ENCODE measurements at regions not wholly inside any gene's neighbourhood (a gene's known extent, or its start where the extent isn't known, plus 50 kb on each side); places are given as distances from the start of the nearest gene placed in this dataset.

GRCh38 chr2:235358981-235359471 lies 134.8 kb upstream of the AGAP1 start:
- TF ChIP-seq POU2F2 (IDR thresholded peaks at IDR 0.05; ENCODE audit: low read depth, low read length): no peak
- no peak for TF ChIP-seq POLR2AphosphoS5 (IDR thresholded peaks at IDR 0.05; ENCODE audit: low read depth, low read length)
- TF ChIP-seq TAF1 (IDR thresholded peaks at IDR 0.05; ENCODE audit: low read depth, low read length): no peak
- no peak for TF ChIP-seq PAX5 (IDR thresholded peaks at IDR 0.05; ENCODE audit: insufficient read depth, low read length, severe bottlenecking)

Data from GM12891 (cell line).